HG02610 (cell line): ENCODE measurements at regions not wholly inside any gene's neighbourhood (a gene's known extent, or its start where the extent isn't known, plus 50 kb on each side); places are given as distances from the start of the nearest gene placed in this dataset.
"Not testable (repeated sequence)": the region's sequence is repeated elsewhere in the genome, so short reads cannot be mapped to it uniquely, and the experiment has no call there.

ENCODE experiments used
- ATAC-seq: cut with Tn5 transposase; IDR thresholded peaks from one replicate; pipeline ENCODE4 v1.9.1; 2021; ENCODE audit warnings: mild to moderate bottlenecking, moderate library complexity; ENCODE audit not compliant: unreplicated experiment

- ATAC-seq = no peak
These were observed 310.8 kb upstream of the TFPI start for GRCh38 chr2:187865025-187865424.

- ATAC-seq = no peak
These were observed 312.9 kb upstream of the TFPI start for GRCh38 chr2:187867165-187867564.

GRCh38 chr2:187869195-187869594 is 315.0 kb upstream of the TFPI start:
- no peak for ATAC-seq

- no peak for ATAC-seq
These were observed 317.3 kb upstream of the TFPI start for GRCh38 chr2:187871506-187871905.

GRCh38 chr2:187873132-187873531 is 318.9 kb upstream of the TFPI start:
- ATAC-seq = no peak

- ATAC-seq = no peak
These were observed 320.6 kb upstream of the TFPI start for GRCh38 chr2:187874786-187875185.

GRCh38 chr2:187875261-187876141 is 321.3 kb upstream of the TFPI start:
- ATAC-seq = no peak

GRCh38 chr2:187876554-187876953 is 322.3 kb upstream of the TFPI start:
- ATAC-seq = no peak

- ATAC-seq = no peak
These were observed 323.2 kb upstream of the TFPI start for GRCh38 chr2:187877391-187877790.

GRCh38 chr2:187878112-187878511 is 323.9 kb upstream of the TFPI start:
- ATAC-seq = no peak

GRCh38 chr2:187879491-187879890 is 325.3 kb upstream of the TFPI start:
- no peak for ATAC-seq

- ATAC-seq = no peak
These were observed 329.8 kb upstream of the TFPI start for GRCh38 chr2:187884003-187884402.

GRCh38 chr2:187890690-187891089 is 336.5 kb upstream of the TFPI start:
- ATAC-seq = no peak

- ATAC-seq = no peak
These were observed 345.8 kb upstream of the TFPI start for GRCh38 chr2:187900021-187900420.

GRCh38 chr2:187906021-187906420 is 351.8 kb upstream of the TFPI start:
- no peak for ATAC-seq

GRCh38 chr2:187910922-187911321 is 356.7 kb upstream of the TFPI start:
- not testable (repeated sequence) for ATAC-seq

GRCh38 chr2:187912950-187913349 is 358.7 kb upstream of the TFPI start:
- no peak for ATAC-seq

GRCh38 chr2:187915810-187916209 is 361.6 kb upstream of the TFPI start:
- no peak for ATAC-seq

- no peak for ATAC-seq
These were observed 362.6 kb upstream of the TFPI start for GRCh38 chr2:187916799-187917198.

GRCh38 chr2:187917535-187917934 is 363.3 kb upstream of the TFPI start:
- no peak for ATAC-seq

- no peak for ATAC-seq
These were observed 365.0 kb upstream of the TFPI start for GRCh38 chr2:187918996-187919821.

- no peak for ATAC-seq
These were observed 366.3 kb upstream of the TFPI start for GRCh38 chr2:187920511-187920910.
